Upper lobe of left lung (tissue), 6 donors: ENCODE measurements at regions not wholly inside any gene's neighbourhood (a gene's known extent, or its start where the extent isn't known, plus 50 kb on each side); places are given as distances from the start of the nearest gene placed in this dataset.

ENCODE experiments used
- ATAC-seq, 2 donors: fragments of 200-7000 bp; cut with Tn5 transposase; one replicate each; pipeline ENCODE4 v1.9.1; 2022; ENCODE audit warnings: mild to moderate bottlenecking in 2 of 2, moderate library complexity in 2 of 2; ENCODE audit not compliant: low FRiP score in 2 of 2
- DNase-seq, 2 donors: peaks; one replicate each; pipeline ENCODE4 v3.0.0-alpha.2; 2019 to 2020
- H3K27ac ChIP-seq, 4 donors: fragments of 200-600 bp; sonication (generic); one replicate each; pipeline ENCODE4 v1.5.1; 2016 to 2019
- H3K27me3 ChIP-seq, 4 donors: fragments of 200-600 bp; sonication (generic); one replicate each; pipeline ENCODE4 v1.5.1; 2017 to 2019
- H3K36me3 ChIP-seq, 4 donors: fragments of 200-600 bp; sonication (generic); one replicate each; pipeline ENCODE4 v1.5.1; 2016 to 2019
- H3K4me1 ChIP-seq, 4 donors: fragments of 200-600 bp; sonication (generic); one replicate each; pipeline ENCODE4 v1.5.1; 2018 to 2019
- H3K4me3 ChIP-seq, 4 donors: fragments of 200-600 bp; sonication (generic); one replicate each; pipeline ENCODE4 v1.5.1; 2017 to 2019; ENCODE audit warnings: mild to moderate bottlenecking in 2 of 4, moderate library complexity in 1 of 4
- H3K9me3 ChIP-seq, 4 donors: fragments of 200-600 bp; sonication (generic); one replicate each; pipeline ENCODE4 v1.5.1; 2018 to 2019
- CTCF ChIP-seq, 6 experiments: fragments of 450-650 bp in 4 of 6; fragments of 200-600 bp in 2 of 6; sonication (generic) in 2 of 6; IDR thresholded peaks; one replicate each; pipeline ENCODE4 v1.5.1; 2016 to 2019; ENCODE audit warnings: antibody characterized with exemption in 6 of 6
- EP300 ChIP-seq, 4 donors: sonication (generic); formaldehyde crosslinking; IDR thresholded peaks; one replicate each; pipeline ENCODE4 v1.5.1; 2017; ENCODE audit warnings: antibody characterized with exemption in 4 of 4, control low read depth in 2 of 4
- POLR2A ChIP-seq, 4 donors: fragments of 450-650 bp; IDR thresholded peaks; one replicate each; pipeline ENCODE4 v1.5.1; 2016 to 2017; ENCODE audit warnings: antibody characterized with exemption in 4 of 4, mild to moderate bottlenecking in 2 of 4
- POLR2AphosphoS5 ChIP-seq, 2 donors: sonication (generic); formaldehyde crosslinking; IDR thresholded peaks; one replicate each; pipeline ENCODE4 v1.5.1; 2017; ENCODE audit warnings: antibody characterized with exemption in 2 of 2
- whole genome bisulfite sequencing, 2 donors: methylation state at CpG; one replicate each; pipeline ENCODE4 v1.1.5; 2017 to 2018; 5-methylcytosine and 5-hydroxymethylcytosine counted together
- donor health status: DM: no; HTN: no; CAD: no; lungs with moderate emphysema.
- donor health status: DM: no; HTN: yes; CAD: no; lungs with severe emphysema.

GRCh38 chr14:62110941-62111340 is 348.7 kb downstream of the SNAPC1 start:
- TF ChIP-seq POLR2A (IDR thresholded peaks at IDR 0.05) (no peak), CTCF (IDR thresholded peaks at IDR 0.05) (no peak), POLR2AphosphoS5 (IDR thresholded peaks at IDR 0.05) (no peak), EP300 (IDR thresholded peaks at IDR 0.05) (no peak)
- H3K27me3 ChIP-seq, result no peaks in the 10 kb centered on the region
- no peak for DNase-seq
- no peaks in the 10 kb centered on the region for H3K4me1 ChIP-seq
- no peak overlapping the region for H3K27ac ChIP-seq
- no peak overlapping the region for H3K4me3 ChIP-seq
- H3K9me3 ChIP-seq, result no peaks in the 10 kb centered on the region
- H3K36me3 ChIP-seq, result no peaks in the 10 kb centered on the region
- no peak for ATAC-seq

GRCh38 chr14:62117010-62117750 is 355.0 kb downstream of the SNAPC1 start:
- H3K36me3 ChIP-seq, result no peaks in the 10 kb centered on the region
- WGBS, 2 donors, result 1 to 3% methylated on average over 22 to 48 of the region's 56 CpGs
- no peaks in the 10 kb centered on the region for H3K9me3 ChIP-seq
- ATAC-seq, result peak; percentile 80 to 88
- no peak for TF ChIP-seq EP300 (IDR thresholded peaks at IDR 0.05)
- TF ChIP-seq POLR2AphosphoS5 (IDR thresholded peaks at IDR 0.05), result no peak
- TF ChIP-seq POLR2A (IDR thresholded peaks at IDR 0.05), result peak in 1 of 4 donors; percentile 29
- peak in 3 of 6 experiments; percentile 28 to 62 (median 39) for TF ChIP-seq CTCF (IDR thresholded peaks at IDR 0.05)
- H3K27ac ChIP-seq, result no peak overlapping the region
- peaks cover 7 to 12% (median 10%) of the 10 kb centered on the region in 4 donors for H3K4me1 ChIP-seq
- peak overlapping the region in 3 of 4 donors; percentile 1 to 23 (median 7) for H3K4me3 ChIP-seq
- peak; percentile 49 to 90 for DNase-seq
- H3K27me3 ChIP-seq, result peaks cover 0 to 18% (median 5%) of the 10 kb centered on the region in 4 donors

- Histone ChIP-seq H3K36me3 (no peaks in the 10 kb centered on the region), H3K9me3 (no peaks in the 10 kb centered on the region), H3K4me1 (peaks cover 7 to 12% (median 10%) of the 10 kb centered on the region in 4 donors), H3K27ac (no peak overlapping the region), H3K4me3 (peak overlapping the region in 2 of 4 donors; percentile 1 to 23), H3K27me3 (peaks cover 0 to 18% (median 5%) of the 10 kb centered on the region in 4 donors)
- no peak for DNase-seq
- ATAC-seq, result no peak
- TF ChIP-seq EP300 (IDR thresholded peaks at IDR 0.05), result no peak
- TF ChIP-seq POLR2AphosphoS5 (IDR thresholded peaks at IDR 0.05), result no peak
- TF ChIP-seq CTCF (IDR thresholded peaks at IDR 0.05), result no peak
- no peak for TF ChIP-seq POLR2A (IDR thresholded peaks at IDR 0.05)
- WGBS, 2 donors, result 8 to 9% methylated on average over 10 of the region's 10 CpGs
Observed at GRCh38 chr14:62117751-62118105, 355.5 kb downstream of the SNAPC1 start.

GRCh38 chr14:62118461-62118860 is 356.2 kb downstream of the SNAPC1 start:
- DNase-seq (no peak), ATAC-seq (no peak)
- 73 to 77% methylated on average over 4 of the region's 4 CpGs for WGBS, 2 donors
- H3K4me1 ChIP-seq, result peaks cover 7 to 12% (median 10%) of the 10 kb centered on the region in 4 donors
- H3K4me3 ChIP-seq, result no peak overlapping the region
- H3K36me3 ChIP-seq, result no peaks in the 10 kb centered on the region
- TF ChIP-seq POLR2A (IDR thresholded peaks at IDR 0.05), result no peak
- TF ChIP-seq EP300 (IDR thresholded peaks at IDR 0.05), result no peak
- no peak for TF ChIP-seq CTCF (IDR thresholded peaks at IDR 0.05)
- no peak for TF ChIP-seq POLR2AphosphoS5 (IDR thresholded peaks at IDR 0.05)
- no peaks in the 10 kb centered on the region for H3K9me3 ChIP-seq
- peaks cover 0 to 18% (median 5%) of the 10 kb centered on the region in 4 donors for H3K27me3 ChIP-seq
- no peak overlapping the region for H3K27ac ChIP-seq

- DNase-seq, result no peak
- 64 to 68% methylated on average over 6 of the region's 6 CpGs for WGBS, 2 donors
- Histone ChIP-seq H3K27me3 (peaks cover 0 to 18% (median 5%) of the 10 kb centered on the region in 4 donors), H3K4me1 (peaks cover 7 to 12% (median 10%) of the 10 kb centered on the region in 4 donors), H3K27ac (no peak overlapping the region), H3K9me3 (no peaks in the 10 kb centered on the region), H3K4me3 (no peak overlapping the region), H3K36me3 (no peaks in the 10 kb centered on the region)
- no peak for ATAC-seq
- no peak for TF ChIP-seq CTCF (IDR thresholded peaks at IDR 0.05)
Observed at GRCh38 chr14:62118871-62119270, 356.7 kb downstream of the SNAPC1 start.
